Adrenal gland (tissue), 5 donors: ENCODE measurements at regions not wholly inside any gene's neighbourhood (a gene's known extent, or its start where the extent isn't known, plus 50 kb on each side); places are given as distances from the start of the nearest gene placed in this dataset.

Source experiments
- POLR2A ChIP-seq, 2 donors: fragments of 450-650 bp; IDR thresholded peaks; one replicate each; pipeline ENCODE4 v1.6.1; 2017; ENCODE audit warnings: antibody characterized with exemption in 2 of 2, mild to moderate bottlenecking in 2 of 2, moderate library complexity in 1 of 2
- TF ChIP-seq, protein P1 (sequence below), 6 experiments: fragments of 450-650 bp in 4 of 6; fragments of 200-600 bp in 2 of 6; sonication (generic) in 1 of 6; IDR thresholded peaks; 1 replicate in 5 of 6; 2 replicates in 1 of 6; pipeline versions ENCODE4 v1.5.1 to v1.8.0; 2016 to 2021; ENCODE audit warnings: antibody characterized with exemption in 6 of 6, mild to moderate bottlenecking in 2 of 6, moderate library complexity in 1 of 6
- donor health status: DM: no; HTN: no; CAD: no.

DNA sequence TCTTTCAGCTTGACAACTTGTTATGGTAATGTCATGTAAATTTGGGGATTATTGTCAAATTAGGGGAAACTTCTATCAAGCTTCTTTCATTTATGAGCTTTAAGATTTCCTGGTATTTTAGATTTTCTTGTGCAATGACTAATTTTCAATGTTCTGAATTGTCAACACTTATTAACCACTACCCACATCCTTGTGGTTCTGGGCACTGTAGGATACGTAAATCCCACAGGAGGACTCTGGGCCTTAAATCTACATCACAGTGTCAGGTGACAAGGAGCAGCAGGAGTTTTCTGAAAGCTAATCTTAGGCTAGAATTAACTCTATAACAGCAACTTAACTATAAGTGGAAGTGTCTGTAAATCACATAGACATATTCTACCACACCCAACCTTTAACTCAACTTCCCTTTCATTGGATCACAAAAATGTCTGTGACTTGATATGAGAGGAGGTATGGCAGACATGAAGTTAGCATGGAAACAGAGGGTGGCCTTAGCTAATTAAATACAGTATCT, 397.7 kb downstream of the HLX start:
- TF ChIP-seq POLR2A (IDR thresholded peaks at IDR 0.05) = no peak
- TF ChIP-seq, protein P1, sequence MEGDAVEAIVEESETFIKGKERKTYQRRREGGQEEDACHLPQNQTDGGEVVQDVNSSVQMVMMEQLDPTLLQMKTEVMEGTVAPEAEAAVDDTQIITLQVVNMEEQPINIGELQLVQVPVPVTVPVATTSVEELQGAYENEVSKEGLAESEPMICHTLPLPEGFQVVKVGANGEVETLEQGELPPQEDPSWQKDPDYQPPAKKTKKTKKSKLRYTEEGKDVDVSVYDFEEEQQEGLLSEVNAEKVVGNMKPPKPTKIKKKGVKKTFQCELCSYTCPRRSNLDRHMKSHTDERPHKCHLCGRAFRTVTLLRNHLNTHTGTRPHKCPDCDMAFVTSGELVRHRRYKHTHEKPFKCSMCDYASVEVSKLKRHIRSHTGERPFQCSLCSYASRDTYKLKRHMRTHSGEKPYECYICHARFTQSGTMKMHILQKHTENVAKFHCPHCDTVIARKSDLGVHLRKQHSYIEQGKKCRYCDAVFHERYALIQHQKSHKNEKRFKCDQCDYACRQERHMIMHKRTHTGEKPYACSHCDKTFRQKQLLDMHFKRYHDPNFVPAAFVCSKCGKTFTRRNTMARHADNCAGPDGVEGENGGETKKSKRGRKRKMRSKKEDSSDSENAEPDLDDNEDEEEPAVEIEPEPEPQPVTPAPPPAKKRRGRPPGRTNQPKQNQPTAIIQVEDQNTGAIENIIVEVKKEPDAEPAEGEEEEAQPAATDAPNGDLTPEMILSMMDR (IDR thresholded peaks at IDR 0.05) = no peak
